22Rv1 (cell line): ENCODE measurements at regions not wholly inside any gene's neighbourhood (a gene's known extent, or its start where the extent isn't known, plus 50 kb on each side); places are given as distances from the start of the nearest gene placed in this dataset.

Experiments
- ZFX ChIP-seq: fragments of 450-650 bp; IDR thresholded peaks from 2 replicates; pipeline ENCODE4 v1.6.1; 2017; ENCODE audit warnings: antibody characterized with exemption, borderline replicate concordance
- TF ChIP-seq, protein P1 (sequence below): fragments of 450-650 bp; IDR thresholded peaks from 2 replicates; pipeline ENCODE4 v1.5.1; 2017; ENCODE audit warnings: mild to moderate bottlenecking

DNA sequence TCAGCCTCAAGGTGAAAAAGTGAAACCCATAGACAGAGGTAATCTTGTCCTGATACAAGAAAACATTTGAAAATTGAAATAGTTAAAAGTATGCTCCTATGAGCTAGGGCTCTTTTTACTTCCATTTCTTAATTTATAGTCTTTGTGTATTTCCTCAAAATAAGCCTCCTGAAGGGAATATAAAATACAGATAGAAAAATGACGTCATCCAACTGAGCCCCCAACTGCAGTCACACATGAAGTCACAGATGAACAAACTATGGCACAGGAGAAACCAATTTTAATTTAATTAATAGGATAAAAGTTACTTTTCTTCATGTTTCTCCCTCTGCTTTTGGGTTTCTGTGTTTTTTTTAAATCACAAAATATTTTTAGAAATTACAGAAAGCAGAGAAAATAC, 280.3 kb downstream of the HTR7 start:
- TF ChIP-seq, protein P1, sequence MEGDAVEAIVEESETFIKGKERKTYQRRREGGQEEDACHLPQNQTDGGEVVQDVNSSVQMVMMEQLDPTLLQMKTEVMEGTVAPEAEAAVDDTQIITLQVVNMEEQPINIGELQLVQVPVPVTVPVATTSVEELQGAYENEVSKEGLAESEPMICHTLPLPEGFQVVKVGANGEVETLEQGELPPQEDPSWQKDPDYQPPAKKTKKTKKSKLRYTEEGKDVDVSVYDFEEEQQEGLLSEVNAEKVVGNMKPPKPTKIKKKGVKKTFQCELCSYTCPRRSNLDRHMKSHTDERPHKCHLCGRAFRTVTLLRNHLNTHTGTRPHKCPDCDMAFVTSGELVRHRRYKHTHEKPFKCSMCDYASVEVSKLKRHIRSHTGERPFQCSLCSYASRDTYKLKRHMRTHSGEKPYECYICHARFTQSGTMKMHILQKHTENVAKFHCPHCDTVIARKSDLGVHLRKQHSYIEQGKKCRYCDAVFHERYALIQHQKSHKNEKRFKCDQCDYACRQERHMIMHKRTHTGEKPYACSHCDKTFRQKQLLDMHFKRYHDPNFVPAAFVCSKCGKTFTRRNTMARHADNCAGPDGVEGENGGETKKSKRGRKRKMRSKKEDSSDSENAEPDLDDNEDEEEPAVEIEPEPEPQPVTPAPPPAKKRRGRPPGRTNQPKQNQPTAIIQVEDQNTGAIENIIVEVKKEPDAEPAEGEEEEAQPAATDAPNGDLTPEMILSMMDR = no peak
- no peak for TF ChIP-seq ZFX
